ENCODE measurements at regions not wholly inside any gene's neighbourhood (a gene's known extent, or its start where the extent isn't known, plus 50 kb on each side); places are given as distances from the start of the nearest gene placed in this dataset.

DNA sequence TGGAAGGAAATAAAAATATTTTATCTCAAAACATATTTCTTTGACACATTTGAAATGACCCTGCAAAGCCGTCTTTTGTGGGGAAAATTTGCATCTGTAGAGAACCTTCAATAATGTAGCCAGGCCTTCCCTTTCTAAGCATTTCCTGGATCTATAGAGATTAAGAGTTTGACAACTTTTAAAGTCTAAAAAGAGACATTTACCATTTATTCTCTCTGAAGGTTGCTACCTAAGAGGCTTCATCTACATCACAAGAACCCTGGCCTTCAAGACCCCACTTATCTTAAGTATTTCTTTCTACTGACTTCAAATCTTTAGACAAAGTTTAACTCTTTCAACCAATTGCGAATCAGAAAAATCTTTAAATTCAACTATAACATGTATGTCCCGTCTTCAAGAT lies 1639.8 kb downstream of the RPA4 start:
- Histone ChIP-seq H3K4me1 (ENCODE audit: insufficient read depth, low read length, severe bottlenecking) (no peaks in the 10 kb centered on the region), H3K9me2 (ENCODE audit: low read depth, low read length) (no peaks in the 10 kb centered on the region), H3F3A (ENCODE audit: insufficient read depth, low read length) (no peaks in the 10 kb centered on the region), H3K9ac (ENCODE audit: low read length) (no peak overlapping the region), H3K27me3 (ENCODE audit: insufficient read depth, low read length) (no peaks in the 10 kb centered on the region), H3K27ac (ENCODE audit: low read depth, low read length, poor library complexity, severe bottlenecking) (no peak overlapping the region), H3K4me2 (ENCODE audit: low read length) (no peak overlapping the region), H2AFZ (ENCODE audit: low read length) (no peak overlapping the region), H3K36me3 (ENCODE audit: insufficient read depth, low read length) (no peaks in the 10 kb centered on the region), H4K20me1 (ENCODE audit: insufficient read depth, low read length) (no peaks in the 10 kb centered on the region), H3K79me2 (ENCODE audit: insufficient read depth, low read length) (no peaks in the 10 kb centered on the region), H3K4me3 (ENCODE audit: low read depth, low read length, poor library complexity, severe bottlenecking) (no peak overlapping the region), H3K9me3 (ENCODE audit: low read length) (no peaks in the 10 kb centered on the region)
- no peak for TF ChIP-seq EZH2 (IDR thresholded peaks at IDR 0.05; ENCODE audit: borderline replicate concordance, low read length)
- TF ChIP-seq, protein P1, sequence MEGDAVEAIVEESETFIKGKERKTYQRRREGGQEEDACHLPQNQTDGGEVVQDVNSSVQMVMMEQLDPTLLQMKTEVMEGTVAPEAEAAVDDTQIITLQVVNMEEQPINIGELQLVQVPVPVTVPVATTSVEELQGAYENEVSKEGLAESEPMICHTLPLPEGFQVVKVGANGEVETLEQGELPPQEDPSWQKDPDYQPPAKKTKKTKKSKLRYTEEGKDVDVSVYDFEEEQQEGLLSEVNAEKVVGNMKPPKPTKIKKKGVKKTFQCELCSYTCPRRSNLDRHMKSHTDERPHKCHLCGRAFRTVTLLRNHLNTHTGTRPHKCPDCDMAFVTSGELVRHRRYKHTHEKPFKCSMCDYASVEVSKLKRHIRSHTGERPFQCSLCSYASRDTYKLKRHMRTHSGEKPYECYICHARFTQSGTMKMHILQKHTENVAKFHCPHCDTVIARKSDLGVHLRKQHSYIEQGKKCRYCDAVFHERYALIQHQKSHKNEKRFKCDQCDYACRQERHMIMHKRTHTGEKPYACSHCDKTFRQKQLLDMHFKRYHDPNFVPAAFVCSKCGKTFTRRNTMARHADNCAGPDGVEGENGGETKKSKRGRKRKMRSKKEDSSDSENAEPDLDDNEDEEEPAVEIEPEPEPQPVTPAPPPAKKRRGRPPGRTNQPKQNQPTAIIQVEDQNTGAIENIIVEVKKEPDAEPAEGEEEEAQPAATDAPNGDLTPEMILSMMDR (IDR thresholded peaks at IDR 0.05; ENCODE audit: low read length): no peak

DNA sequence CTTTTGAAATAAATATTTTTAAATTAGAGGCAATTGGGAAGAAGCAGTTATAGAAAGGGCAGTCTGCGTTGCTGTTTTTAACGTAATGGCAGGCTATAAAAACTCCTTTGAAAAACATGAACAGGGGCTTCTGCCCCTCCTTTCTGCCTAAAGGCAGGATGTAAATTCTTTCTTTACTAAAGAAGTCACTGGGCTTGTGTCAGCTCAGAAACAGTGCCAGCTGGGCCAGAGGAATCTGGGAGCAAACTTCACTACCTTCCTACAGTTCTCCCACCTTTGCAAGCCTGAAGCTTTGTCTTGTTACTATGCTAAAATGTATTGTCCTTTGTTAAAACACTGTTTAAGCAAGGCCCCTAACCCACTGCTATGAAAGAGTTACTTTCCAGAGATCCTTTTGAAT lies 1664.8 kb downstream of the RPA4 start:
- TF ChIP-seq, protein P1 (IDR thresholded peaks at IDR 0.05; ENCODE audit: low read length): no peak
- no peak for TF ChIP-seq EZH2 (IDR thresholded peaks at IDR 0.05; ENCODE audit: borderline replicate concordance, low read length)
- Histone ChIP-seq H3K4me2 (ENCODE audit: low read length) (no peak overlapping the region), H3K27ac (ENCODE audit: low read depth, low read length, poor library complexity, severe bottlenecking) (no peak overlapping the region), H3K27me3 (ENCODE audit: insufficient read depth, low read length) (no peaks in the 10 kb centered on the region), H3F3A (ENCODE audit: insufficient read depth, low read length) (no peaks in the 10 kb centered on the region), H3K9me3 (ENCODE audit: low read length) (no peaks in the 10 kb centered on the region), H3K4me1 (ENCODE audit: insufficient read depth, low read length, severe bottlenecking) (no peaks in the 10 kb centered on the region), H4K20me1 (ENCODE audit: insufficient read depth, low read length) (no peaks in the 10 kb centered on the region), H3K36me3 (ENCODE audit: insufficient read depth, low read length) (no peaks in the 10 kb centered on the region), H3K9ac (ENCODE audit: low read length) (no peak overlapping the region), H3K79me2 (ENCODE audit: insufficient read depth, low read length) (no peaks in the 10 kb centered on the region), H2AFZ (ENCODE audit: low read length) (no peak overlapping the region), H3K9me2 (ENCODE audit: low read depth, low read length) (no peaks in the 10 kb centered on the region), H3K4me3 (ENCODE audit: low read depth, low read length, poor library complexity, severe bottlenecking) (no peak overlapping the region)

DNA sequence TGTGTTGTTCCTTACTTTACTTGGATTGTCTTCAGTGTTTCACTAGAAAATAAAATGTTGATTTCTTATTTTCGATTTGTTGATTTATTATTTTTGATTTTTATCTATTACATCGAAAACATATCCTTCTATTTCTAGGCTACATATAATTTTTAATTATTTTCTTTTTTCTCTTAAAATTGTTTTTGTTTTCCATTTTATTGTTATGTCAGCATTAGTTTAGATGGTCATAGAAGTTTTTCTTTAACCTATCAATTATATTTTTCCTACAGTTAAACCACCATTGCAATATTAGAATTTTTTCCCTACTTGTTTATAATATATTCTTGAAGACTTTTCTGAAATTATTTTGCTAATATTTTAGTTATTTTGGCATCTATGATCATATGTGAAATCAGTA lies 1685.1 kb downstream of the RPA4 start:
- Histone ChIP-seq H3K79me2 (ENCODE audit: insufficient read depth, low read length) (no peaks in the 10 kb centered on the region), H3K4me3 (ENCODE audit: low read depth, low read length, poor library complexity, severe bottlenecking) (no peak overlapping the region), H4K20me1 (ENCODE audit: insufficient read depth, low read length) (no peaks in the 10 kb centered on the region)

More for the DNA sequence above, 1685.1 kb downstream of the RPA4 start:
- TF ChIP-seq EZH2 (IDR thresholded peaks at IDR 0.05; ENCODE audit: borderline replicate concordance, low read length): no peak
- TF ChIP-seq, protein P1 (IDR thresholded peaks at IDR 0.05; ENCODE audit: low read length): no peak
- H3K27ac ChIP-seq (ENCODE audit: low read depth, low read length, poor library complexity, severe bottlenecking): no peak overlapping the region
- H3K27me3 ChIP-seq (ENCODE audit: insufficient read depth, low read length): no peaks in the 10 kb centered on the region
- no peaks in the 10 kb centered on the region for H3K36me3 ChIP-seq (ENCODE audit: insufficient read depth, low read length)
- no peaks in the 10 kb centered on the region for H3K9me2 ChIP-seq (ENCODE audit: low read depth, low read length)
- H3K9me3 ChIP-seq (ENCODE audit: low read length): no peaks in the 10 kb centered on the region
- H2AFZ ChIP-seq (ENCODE audit: low read length): no peak overlapping the region
- no peaks in the 10 kb centered on the region for H3K4me1 ChIP-seq (ENCODE audit: insufficient read depth, low read length, severe bottlenecking)
- no peak overlapping the region for H3K9ac ChIP-seq (ENCODE audit: low read length)
- H3F3A ChIP-seq (ENCODE audit: insufficient read depth, low read length): no peaks in the 10 kb centered on the region
- no peak overlapping the region for H3K4me2 ChIP-seq (ENCODE audit: low read length)
